ENCODE measurements at regions not wholly inside any gene's neighbourhood (a gene's known extent, or its start where the extent isn't known, plus 50 kb on each side); places are given as distances from the start of the nearest gene placed in this dataset.

- no peak for DNase-seq (ENCODE audit: low read depth)
Measured at GRCh38 chr6:101212640-101213039, 180.9 kb upstream of the GRIK2 start.

- no peak for DNase-seq (ENCODE audit: low read depth)
Measured at GRCh38 chr6:101222007-101222406, 171.5 kb upstream of the GRIK2 start.

- DNase-seq (ENCODE audit: low read depth): no peak
Measured at GRCh38 chr6:101224751-101225150, 168.8 kb upstream of the GRIK2 start.

GRCh38 chr6:101226677-101227135 lies 166.8 kb upstream of the GRIK2 start:
- peak; percentile 2 for DNase-seq (ENCODE audit: low read depth)

GRCh38 chr6:101230866-101231265 lies 162.6 kb upstream of the GRIK2 start:
- DNase-seq (ENCODE audit: low read depth): no peak

GRCh38 chr6:101231606-101232235 lies 161.8 kb upstream of the GRIK2 start:
- no peak for DNase-seq (ENCODE audit: low read depth)

GRCh38 chr6:101232961-101233360 lies 160.5 kb upstream of the GRIK2 start:
- DNase-seq (ENCODE audit: low read depth): no peak

- DNase-seq (ENCODE audit: low read depth): no peak
Measured at GRCh38 chr6:101236709-101237108, 156.8 kb upstream of the GRIK2 start.

GRCh38 chr6:101241442-101241841 lies 152.1 kb upstream of the GRIK2 start:
- DNase-seq (ENCODE audit: low read depth): no peak

GRCh38 chr6:101249470-101249869 lies 144.0 kb upstream of the GRIK2 start:
- no peak for DNase-seq (ENCODE audit: low read depth)

- no peak for DNase-seq (ENCODE audit: low read depth)
Measured at GRCh38 chr6:101257163-101257562, 136.3 kb upstream of the GRIK2 start.

GRCh38 chr6:101259505-101259904 lies 134.0 kb upstream of the GRIK2 start:
- no peak for DNase-seq (ENCODE audit: low read depth)

GRCh38 chr6:101263596-101263995 lies 129.9 kb upstream of the GRIK2 start:
- DNase-seq (ENCODE audit: low read depth): no peak

GRCh38 chr6:101266063-101266462 lies 127.4 kb upstream of the GRIK2 start:
- no peak for DNase-seq (ENCODE audit: low read depth)

GRCh38 chr6:101268541-101268940 lies 125.0 kb upstream of the GRIK2 start:
- DNase-seq (ENCODE audit: low read depth): no peak

GRCh38 chr6:101275251-101275650 lies 118.3 kb upstream of the GRIK2 start:
- no peak for DNase-seq (ENCODE audit: low read depth)

GRCh38 chr6:101276066-101276465 lies 117.4 kb upstream of the GRIK2 start:
- no peak for DNase-seq (ENCODE audit: low read depth)

- no peak for DNase-seq (ENCODE audit: low read depth)
Measured at GRCh38 chr6:101279410-101279809, 114.1 kb upstream of the GRIK2 start.

- DNase-seq (ENCODE audit: low read depth): no peak
Measured at GRCh38 chr6:101281266-101281665, 112.2 kb upstream of the GRIK2 start.

GRCh38 chr6:101284131-101284530 lies 109.4 kb upstream of the GRIK2 start:
- no peak for DNase-seq (ENCODE audit: low read depth)

- no peak for DNase-seq (ENCODE audit: low read depth)
Measured at GRCh38 chr6:101286146-101286545, 107.4 kb upstream of the GRIK2 start.

- DNase-seq (ENCODE audit: low read depth): no peak
Measured at GRCh38 chr6:101290346-101290745, 103.2 kb upstream of the GRIK2 start.

GRCh38 chr6:101294051-101294638 lies 99.4 kb upstream of the GRIK2 start:
- no peak for DNase-seq (ENCODE audit: low read depth)

- DNase-seq (ENCODE audit: low read depth): no peak
Measured at GRCh38 chr6:101294676-101295075, 98.8 kb upstream of the GRIK2 start.

Measured in non-pigmented ciliary epithelial cell (primary cell).